ENCODE measurements at regions not wholly inside any gene's neighbourhood (a gene's known extent, or its start where the extent isn't known, plus 50 kb on each side); places are given as distances from the start of the nearest gene placed in this dataset.
A peak's percentile ranks its signal among the peaks of the same experiment; 100 is the strongest.

- TF ChIP-seq CTCF (IDR thresholded peaks at IDR 0.05) (no peak), POLR2A (IDR thresholded peaks at IDR 0.05) (no peak)
- 59 to 71% (median 68%) methylated on average over 16 of the region's 16 CpGs for WGBS, 4 donors
- ATAC-seq (peak in 1 of 4 donors; percentile 45), DNase-seq (no peak)
- intact Hi-C loops (cut with DNase I) = no loop called here
- H3K4me3 ChIP-seq = no peak overlapping the region
- H3K36me3 ChIP-seq = no peaks in the 10 kb centered on the region
- H3K9me3 ChIP-seq = peaks cover 0 to 22% (median 9%) of the 10 kb centered on the region in 12 donors
- H3K4me1 ChIP-seq = peaks cover 0 to 3% (median 0%) of the 10 kb centered on the region in 12 donors
- H3K27ac ChIP-seq = no peak overlapping the region
- no peaks in the 10 kb centered on the region for H3K27me3 ChIP-seq
Observed at GRCh38 chr14:94850309-94851211, 80.6 kb upstream of the GSC start.

- Histone ChIP-seq H3K27ac (peak overlapping the region in 1 of 12 donors; percentile 68), H3K4me3 (no peak overlapping the region), H3K36me3 (no peaks in the 10 kb centered on the region), H3K9me3 (peaks cover 0 to 6% (median 0%) of the 10 kb centered on the region in 12 donors), H3K27me3 (peaks cover 0 to 6% (median 0%) of the 10 kb centered on the region in 9 donors), H3K4me1 (no peaks in the 10 kb centered on the region)
- intact Hi-C loops (cut with DNase I) = no loop called here
- DNase-seq (no peak), ATAC-seq (no peak)
- 71 to 79% (median 76%) methylated on average over 10 of the region's 10 CpGs for WGBS, 4 donors
- TF ChIP-seq CTCF (IDR thresholded peaks at IDR 0.05) = no peak
- no peak for TF ChIP-seq POLR2A (IDR thresholded peaks at IDR 0.05)
Observed at GRCh38 chr14:94844593-94845152, 74.8 kb upstream of the GSC start.

- ATAC-seq = no peak
- peaks cover 0 to 6% (median 0%) of the 10 kb centered on the region in 9 donors for H3K27me3 ChIP-seq
- intact Hi-C loops (cut with DNase I) = no loop called here
- no peaks in the 10 kb centered on the region for H3K4me1 ChIP-seq
- H3K9me3 ChIP-seq = peaks cover 0 to under 1% (median 0%) of the 10 kb centered on the region in 12 donors
- H3K27ac ChIP-seq = no peak overlapping the region
- WGBS, 4 donors = 74 to 94% (median 89%) methylated on average over 6 of the region's 6 CpGs
- no peak overlapping the region for H3K4me3 ChIP-seq
- no peak for TF ChIP-seq CTCF (IDR thresholded peaks at IDR 0.05)
- no peak for TF ChIP-seq POLR2A (IDR thresholded peaks at IDR 0.05)
- no peaks in the 10 kb centered on the region for H3K36me3 ChIP-seq
- no peak for DNase-seq
Observed at GRCh38 chr14:94840467-94840866, 70.6 kb upstream of the GSC start.

GRCh38 chr14:94839348-94839747 lies 69.4 kb upstream of the GSC start:
- no peak for DNase-seq
- TF ChIP-seq CTCF (IDR thresholded peaks at IDR 0.05) (no peak), POLR2A (IDR thresholded peaks at IDR 0.05) (no peak)
- ATAC-seq = no peak
- no peaks in the 10 kb centered on the region for H3K36me3 ChIP-seq
- peaks cover 0 to 6% (median 0%) of the 10 kb centered on the region in 9 donors for H3K27me3 ChIP-seq
- no peak overlapping the region for H3K27ac ChIP-seq
- H3K4me3 ChIP-seq = no peak overlapping the region
- peaks cover 0 to 6% (median 0%) of the 10 kb centered on the region in 12 donors for H3K9me3 ChIP-seq
- intact Hi-C loops (cut with DNase I) = no loop called here
- H3K4me1 ChIP-seq = no peaks in the 10 kb centered on the region
- WGBS, 4 donors = 52 to 62% (median 56%) methylated on average over 4 of the region's 4 CpGs
